ENCODE measurements at regions not wholly inside any gene's neighbourhood (a gene's known extent, or its start where the extent isn't known, plus 50 kb on each side); places are given as distances from the start of the nearest gene placed in this dataset.
"Not testable (repeated sequence)": the region's sequence is repeated elsewhere in the genome, so short reads cannot be mapped to it uniquely, and the experiment has no call there.

- no peak for DNase-seq (ENCODE audit: low read depth)
These were observed 95.5 kb upstream of the TBX5 start for GRCh38 chr12:114501474-114501807.

- no peak for DNase-seq (ENCODE audit: low read depth)
These were observed 95.0 kb upstream of the TBX5 start for GRCh38 chr12:114500775-114501473.

GRCh38 chr12:114500131-114500530, 94.2 kb upstream of the TBX5 start:
- DNase-seq (ENCODE audit: low read depth): no peak

GRCh38 chr12:114499338-114499737, 93.4 kb upstream of the TBX5 start:
- DNase-seq (ENCODE audit: low read depth): no peak

- no peak for DNase-seq (ENCODE audit: low read depth)
These were observed 86.0 kb upstream of the TBX5 start for GRCh38 chr12:114491916-114492315.

- DNase-seq (ENCODE audit: low read depth): not testable (repeated sequence)
These were observed 79.0 kb upstream of the TBX5 start for GRCh38 chr12:114484822-114485459.

GRCh38 chr12:114483996-114484395, 78.1 kb upstream of the TBX5 start:
- no peak for DNase-seq (ENCODE audit: low read depth)

GRCh38 chr12:114481200-114481535, 75.2 kb upstream of the TBX5 start:
- no peak for DNase-seq (ENCODE audit: low read depth)

GRCh38 chr12:114480337-114481199, 74.6 kb upstream of the TBX5 start:
- no peak for DNase-seq (ENCODE audit: low read depth)

- DNase-seq (ENCODE audit: low read depth): no peak
These were observed 73.9 kb upstream of the TBX5 start for GRCh38 chr12:114479831-114480230.

- no peak for DNase-seq (ENCODE audit: low read depth)
These were observed 72.9 kb upstream of the TBX5 start for GRCh38 chr12:114478865-114479264.

GRCh38 chr12:114477989-114478395, 72.0 kb upstream of the TBX5 start:
- DNase-seq (ENCODE audit: low read depth): no peak

- no peak for DNase-seq (ENCODE audit: low read depth)
These were observed 70.2 kb upstream of the TBX5 start for GRCh38 chr12:114476159-114476558.

GRCh38 chr12:114473717-114474116, 67.8 kb upstream of the TBX5 start:
- no peak for DNase-seq (ENCODE audit: low read depth)

- no peak for DNase-seq (ENCODE audit: low read depth)
These were observed 67.1 kb upstream of the TBX5 start for GRCh38 chr12:114473018-114473417.

GRCh38 chr12:114457620-114458019, 51.7 kb upstream of the TBX5 start:
- no peak for DNase-seq (ENCODE audit: low read depth)
